CD14-positive monocyte (primary cell): ENCODE measurements at regions not wholly inside any gene's neighbourhood (a gene's known extent, or its start where the extent isn't known, plus 50 kb on each side); places are given as distances from the start of the nearest gene placed in this dataset.

Source experiments
- DNase-seq, 3 donors: peaks; one replicate each; pipeline ENCODE4 v3.0.0-alpha.2; 2011 to 2022
- H2AFZ ChIP-seq: 2 replicates; pipeline ENCODE4 v1.6.0; 2012; ENCODE audit warnings: mild to moderate bottlenecking, low read depth, low read length, inconsistent platforms; ENCODE audit not compliant: insufficient read depth, poor library complexity, severe bottlenecking
- H3K27ac ChIP-seq, 2 donors: 1 replicate in 1 of 2; 2 replicates in 1 of 2; pipeline ENCODE4 v1.5.1; 2012 to 2013; ENCODE audit warnings: low read length in 2 of 2, control low read depth in 1 of 2, inconsistent platforms in 1 of 2, low read depth in 1 of 2, mild to moderate bottlenecking in 1 of 2
- H3K27me3 ChIP-seq, 2 donors: one replicate each; pipeline versions ENCODE4 v1.6.0 to v1.6.1; 2011 to 2013; ENCODE audit warnings: low read length in 2 of 2; ENCODE audit not compliant: control insufficient read depth in 2 of 2, insufficient read depth in 2 of 2
- H3K36me3 ChIP-seq, 2 donors: replicated peaks in 1 of 2; 1 replicate in 1 of 2; 2 replicates in 1 of 2; pipeline versions ENCODE4 v1.5.1 to v1.6.1; 2012 to 2013; ENCODE audit warnings: low read length in 2 of 2, control low read depth in 1 of 2, inconsistent platforms in 1 of 2, mild to moderate bottlenecking in 1 of 2; ENCODE audit not compliant: insufficient read depth in 2 of 2, control insufficient read depth in 1 of 2
- H3K4me1 ChIP-seq, 2 donors: 1 replicate in 1 of 2; 2 replicates in 1 of 2; pipeline versions ENCODE4 v1.5.1 to v1.6.1; 2012 to 2013; ENCODE audit warnings: low read length in 2 of 2, control low read depth in 1 of 2, inconsistent platforms in 1 of 2, mild to moderate bottlenecking in 1 of 2, moderate library complexity in 1 of 2; ENCODE audit not compliant: insufficient read depth in 2 of 2, control insufficient read depth in 1 of 2
- H3K4me2 ChIP-seq: replicated peaks from 2 replicates; pipeline ENCODE3; 2012; ENCODE audit warnings: low read length, moderate library complexity, mild to moderate bottlenecking; ENCODE audit not compliant: poor library complexity, severe bottlenecking; ENCODE audit errors: extremely low read depth
- H3K4me3 ChIP-seq, 3 experiments: fragments of 200-600 bp in 1 of 3; sonication (generic) in 1 of 3; replicated peaks in 1 of 3; 1 replicate in 2 of 3; 2 replicates in 1 of 3; pipeline ENCODE4 v1.5.1; 2011 to 2013; ENCODE audit warnings: low read length in 3 of 3, mild to moderate bottlenecking in 3 of 3, control low read depth in 2 of 3, low read depth in 2 of 3, inconsistent platforms in 1 of 3, moderate library complexity in 1 of 3
- H3K79me2 ChIP-seq: 2 replicates; pipeline ENCODE4 v1.6.0; 2012; ENCODE audit warnings: mild to moderate bottlenecking, control low read depth, inconsistent platforms, low read length, moderate library complexity; ENCODE audit not compliant: insufficient read depth
- H3K9ac ChIP-seq: 2 replicates; pipeline ENCODE4 v1.6.0; 2017; ENCODE audit warnings: low read length, mild to moderate bottlenecking; ENCODE audit not compliant: insufficient read depth, poor library complexity, severe bottlenecking
- H3K9me3 ChIP-seq, 2 donors: replicated peaks in 1 of 2; 1 replicate in 1 of 2; 2 replicates in 1 of 2; pipeline versions ENCODE4 v1.5.1 to v1.6.1; 2012 to 2013; ENCODE audit warnings: low read length in 2 of 2, control low read depth in 1 of 2; ENCODE audit not compliant: control insufficient read depth in 1 of 2, insufficient read depth in 1 of 2
- H4K20me1 ChIP-seq: 2 replicates; pipeline ENCODE4 v1.6.0; 2012; ENCODE audit warnings: mild to moderate bottlenecking, low read length, control low read depth, moderate library complexity; ENCODE audit not compliant: insufficient read depth
- H3K27ac Mint-ChIP-seq, 7 donors: one replicate each; pipeline ENCODE4 v1.8.0; 2020; ENCODE audit warnings: mild to moderate bottlenecking in 7 of 7, mixed read lengths in 7 of 7, moderate library complexity in 6 of 7, inconsistent platforms in 2 of 7
- H3K27me3 Mint-ChIP-seq, 3 donors: one replicate each; pipeline ENCODE4 v1.8.0; 2021 to 2022; ENCODE audit warnings: low read depth in 3 of 3, mild to moderate bottlenecking in 3 of 3, mixed read lengths in 3 of 3, moderate library complexity in 3 of 3, inconsistent platforms in 1 of 3
- H3K36me3 Mint-ChIP-seq, 2 donors: one replicate each; pipeline ENCODE4 v1.8.0; 2020; ENCODE audit warnings: mixed read lengths in 2 of 2, inconsistent platforms in 1 of 2, mild to moderate bottlenecking in 1 of 2
- H3K4me1 Mint-ChIP-seq: one replicate; pipeline ENCODE4 v1.8.0; 2020; ENCODE audit warnings: mild to moderate bottlenecking, mixed read lengths
- H3K4me3 Mint-ChIP-seq, 2 donors: one replicate each; pipeline ENCODE4 v1.8.0; 2020; ENCODE audit warnings: mild to moderate bottlenecking in 2 of 2, mixed read lengths in 2 of 2, moderate library complexity in 1 of 2
- H3K9me3 Mint-ChIP-seq, 7 donors: one replicate each; pipeline ENCODE4 v1.8.0; 2020 to 2022; ENCODE audit warnings: mixed read lengths in 7 of 7, mild to moderate bottlenecking in 6 of 7, moderate library complexity in 6 of 7, inconsistent platforms in 2 of 7
- CTCF ChIP-seq: fragments of 200-600 bp; IDR thresholded peaks from one replicate; pipeline ENCODE4 v1.8.0; 2022; ENCODE audit warnings: antibody characterized with exemption, mild to moderate bottlenecking
- WGBS: methylation state at CpG from one replicate; pipeline ENCODE4 v1.1.5; 2013; ENCODE audit warnings: missing lambda C conversion rate; ENCODE audit not compliant: insufficient coverage; 5-methylcytosine and 5-hydroxymethylcytosine counted together
- intact Hi-C, 2 donors: fragments of 100-400 bp; cut with micrococcal nuclease; formaldehyde crosslinking; loops; one replicate each; pipeline versions ENCODE4 v1.15.0 to v1.15.1; 2023

DNA sequence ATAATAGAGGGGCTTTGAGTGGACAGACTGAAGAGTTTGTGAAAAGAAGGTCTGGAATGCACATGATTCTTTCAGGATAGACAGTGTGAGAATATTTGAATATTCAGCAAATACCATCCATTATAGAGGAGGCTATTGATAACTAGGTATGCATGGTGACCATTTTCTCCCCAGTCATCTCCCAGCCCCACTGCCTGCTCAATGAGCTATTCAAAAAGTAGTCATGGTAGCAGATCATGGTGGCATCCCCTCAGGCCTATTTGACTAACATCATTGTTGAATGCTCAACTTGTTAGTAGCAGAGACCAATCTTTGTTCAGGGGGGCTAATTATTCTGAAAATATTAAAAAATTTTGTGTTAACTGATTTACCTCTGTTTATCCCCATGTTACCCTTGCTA, 311.6 kb downstream of the S1PR1 start:
- Mint-ChIP-seq H3K9me3 (no peaks in the 10 kb centered on the region), H3K4me1 (no peaks in the 10 kb centered on the region), H3K27me3 (peaks cover 0 to 2% (median 2%) of the 10 kb centered on the region in 3 donors), H3K27ac (no peak overlapping the region), H3K36me3 (no peaks in the 10 kb centered on the region), H3K4me3 (no peak overlapping the region)
- intact Hi-C loops, result no loop called here
- Histone ChIP-seq H3K4me2 (no peak overlapping the region), H3K9me3 (no peaks in the 10 kb centered on the region), H3K27ac (no peak overlapping the region), H3K27me3 (no peaks in the 10 kb centered on the region), H4K20me1 (no peaks in the 10 kb centered on the region), H3K4me1 (no peaks in the 10 kb centered on the region), H2AFZ (no peak overlapping the region), H3K36me3 (no peaks in the 10 kb centered on the region), H3K79me2 (no peaks in the 10 kb centered on the region), H3K9ac (no peak overlapping the region), H3K4me3 (no peak overlapping the region)
- no peak for DNase-seq
- no peak for TF ChIP-seq CTCF

GRCh38 chr1:101550581-101550980, 313.8 kb downstream of the S1PR1 start:
- peaks cover 0 to 3% (median 0%) of the 10 kb centered on the region in 7 donors for H3K9me3 Mint-ChIP-seq
- no peak overlapping the region for H3K4me3 Mint-ChIP-seq
- no CpG with 5 or more reads among the region's 1 CpG for WGBS
- H3K27me3 Mint-ChIP-seq, result peaks cover 0 to 2% (median 2%) of the 10 kb centered on the region in 3 donors
- Histone ChIP-seq H3K4me1 (no peaks in the 10 kb centered on the region), H3K9ac (no peak overlapping the region), H4K20me1 (no peaks in the 10 kb centered on the region), H3K27ac (no peak overlapping the region), H2AFZ (no peak overlapping the region), H3K36me3 (no peaks in the 10 kb centered on the region), H3K79me2 (no peaks in the 10 kb centered on the region), H3K4me3 (no peak overlapping the region), H3K27me3 (no peaks in the 10 kb centered on the region), H3K4me2 (no peak overlapping the region), H3K9me3 (peaks cover 0 to 3% of the 10 kb centered on the region in 2 donors)
- H3K4me1 Mint-ChIP-seq, result no peaks in the 10 kb centered on the region
- no peaks in the 10 kb centered on the region for H3K36me3 Mint-ChIP-seq
- TF ChIP-seq CTCF, result no peak
- intact Hi-C loops, result no loop called here
- no peak overlapping the region for H3K27ac Mint-ChIP-seq
- no peak for DNase-seq
